Kasumi-1 (cell line): ENCODE measurements at regions not wholly inside any gene's neighbourhood (a gene's known extent, or its start where the extent isn't known, plus 50 kb on each side); places are given as distances from the start of the nearest gene placed in this dataset.
A peak's percentile ranks its signal among the peaks of the same experiment; 100 is the strongest.

Experiments
- DNase-seq, 2 experiments: peaks; one replicate each; lab custom pipeline; 2025; lab: John Stamatoyannopoulos, UW

DNA sequence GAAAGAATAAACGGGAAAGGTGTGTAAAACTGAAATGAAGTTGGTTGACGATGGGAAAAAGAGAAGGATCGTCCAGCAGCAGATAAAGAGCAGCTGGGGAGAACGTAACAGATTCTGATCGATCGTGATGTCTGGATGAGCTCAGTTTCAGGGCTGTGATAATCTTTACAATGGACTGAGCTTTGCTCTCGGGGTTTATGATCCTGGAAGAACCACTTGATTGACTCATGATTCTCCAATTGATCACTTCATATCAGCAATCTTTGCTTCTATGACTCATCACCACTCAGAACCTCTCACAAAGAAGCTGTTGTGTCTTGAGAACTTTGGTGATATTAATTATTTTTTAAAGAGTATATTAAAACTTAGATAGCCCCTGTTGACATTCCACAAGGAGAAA, 690.7 kb downstream of the TUSC7 start:
- no peak for DNase-seq

DNA sequence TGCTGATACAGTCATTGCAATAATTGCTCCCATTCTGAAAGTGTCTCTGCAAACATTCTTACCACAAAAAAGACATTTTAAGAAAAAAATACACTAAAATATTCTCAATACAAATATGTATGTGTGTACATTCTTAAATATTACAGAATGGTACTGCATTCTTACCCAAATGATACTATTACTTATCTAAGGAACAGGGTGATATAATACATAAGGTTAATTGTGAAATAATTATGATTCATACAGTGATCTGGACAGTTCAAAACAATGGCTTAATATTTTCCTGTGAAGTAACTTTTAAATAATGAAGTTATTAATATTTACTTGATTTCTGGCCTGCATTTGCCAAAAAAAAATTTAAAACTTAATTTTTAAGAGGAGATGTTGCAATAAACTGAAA, 694.6 kb downstream of the TUSC7 start:
- DNase-seq = no peak

DNA sequence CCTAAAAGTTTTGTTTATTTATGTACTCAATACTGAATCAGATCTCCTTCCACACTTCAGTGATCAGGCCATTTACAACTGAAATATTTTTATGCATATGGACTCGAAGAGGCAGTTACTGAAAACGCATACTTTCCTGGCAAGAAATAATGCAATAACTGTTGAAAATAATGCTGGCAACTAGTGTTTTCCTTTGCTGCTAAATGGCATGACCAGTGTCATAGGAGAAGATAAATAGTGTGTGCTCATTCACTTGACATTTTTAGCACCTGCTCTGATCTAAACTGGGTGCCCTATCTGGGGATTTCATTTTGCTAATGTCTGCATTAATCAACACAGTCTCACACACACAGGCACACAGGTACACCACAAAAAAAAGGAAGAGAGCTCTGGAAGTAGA, 695.2 kb downstream of the TUSC7 start:
- DNase-seq = no peak

DNA sequence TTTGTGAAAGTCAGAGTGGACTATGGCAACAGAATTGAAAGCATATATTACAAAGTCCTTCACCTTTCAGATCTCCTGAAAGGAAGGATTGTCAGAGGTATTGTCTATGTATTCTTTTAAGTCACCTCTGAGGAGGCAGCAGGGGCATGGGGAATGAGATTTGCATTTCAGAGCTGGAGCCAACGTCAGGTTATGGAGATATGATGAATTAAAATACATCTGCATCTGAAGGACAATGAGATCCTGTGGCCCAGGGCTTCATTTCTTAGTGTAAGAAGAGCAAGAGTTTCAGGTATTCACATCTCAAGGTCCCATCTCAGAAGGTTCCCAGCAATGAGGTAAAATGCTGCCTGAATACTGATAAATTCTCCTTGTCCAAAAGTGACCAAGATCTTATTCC, 695.8 kb downstream of the TUSC7 start:
- no peak for DNase-seq

DNA sequence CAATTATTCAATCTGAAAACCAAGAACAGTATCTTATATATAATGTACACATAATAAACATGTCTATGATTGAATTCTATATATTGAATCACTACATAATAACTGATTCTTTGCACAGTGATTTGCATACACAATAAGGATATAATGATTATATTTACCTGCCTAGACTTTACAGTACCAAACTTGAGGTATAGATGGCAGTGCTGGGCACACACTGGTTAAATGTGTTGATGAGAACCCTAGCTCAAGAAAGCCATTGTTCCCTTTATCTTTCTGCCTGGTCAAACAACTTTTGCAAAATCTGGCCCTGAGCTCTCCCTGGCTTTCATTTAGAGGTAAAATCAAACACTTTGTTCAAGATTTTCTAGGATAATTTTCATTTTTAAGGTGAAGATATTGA, 697.7 kb downstream of the TUSC7 start:
- peak; percentile 65 to 67 for DNase-seq

DNA sequence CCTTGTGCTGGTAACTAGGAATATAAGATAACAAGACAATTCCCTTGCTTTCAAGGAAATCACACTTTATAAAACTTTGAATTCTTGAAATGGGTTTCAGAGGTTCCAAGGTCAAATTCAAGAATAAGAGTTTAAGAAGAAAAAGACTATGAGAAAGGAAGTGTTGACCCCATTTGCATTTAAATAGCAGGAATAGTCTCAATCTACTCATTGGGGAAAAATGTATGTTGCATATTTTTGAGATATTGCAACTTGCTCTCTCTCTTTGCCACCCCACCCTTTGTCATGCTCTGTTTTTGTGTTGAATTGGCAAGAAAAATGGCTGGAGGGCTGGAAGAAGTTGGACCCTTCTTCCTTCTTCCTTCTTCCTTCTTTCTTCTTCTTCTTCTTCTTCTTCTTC, 699.2 kb downstream of the TUSC7 start:
- DNase-seq = no peak

DNA sequence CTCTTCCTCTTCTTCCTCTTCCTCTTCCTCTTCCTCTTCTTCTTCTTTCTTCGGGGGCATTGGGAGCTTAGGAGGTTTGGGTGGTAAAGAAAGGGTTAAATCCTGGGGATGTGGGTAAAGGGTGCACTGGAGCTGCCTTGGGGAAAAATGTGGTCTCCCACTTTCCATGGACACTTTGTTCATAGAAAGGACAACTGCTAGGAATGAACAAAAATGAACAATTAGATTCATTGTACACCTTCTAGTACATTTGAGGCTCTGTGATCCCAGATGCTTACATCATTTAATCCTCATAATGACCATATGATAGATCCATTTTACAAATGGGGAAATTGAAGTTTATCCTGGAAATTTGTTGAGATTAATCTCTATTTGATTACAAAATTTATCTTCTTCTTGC, 699.7 kb downstream of the TUSC7 start:
- no peak for DNase-seq

DNA sequence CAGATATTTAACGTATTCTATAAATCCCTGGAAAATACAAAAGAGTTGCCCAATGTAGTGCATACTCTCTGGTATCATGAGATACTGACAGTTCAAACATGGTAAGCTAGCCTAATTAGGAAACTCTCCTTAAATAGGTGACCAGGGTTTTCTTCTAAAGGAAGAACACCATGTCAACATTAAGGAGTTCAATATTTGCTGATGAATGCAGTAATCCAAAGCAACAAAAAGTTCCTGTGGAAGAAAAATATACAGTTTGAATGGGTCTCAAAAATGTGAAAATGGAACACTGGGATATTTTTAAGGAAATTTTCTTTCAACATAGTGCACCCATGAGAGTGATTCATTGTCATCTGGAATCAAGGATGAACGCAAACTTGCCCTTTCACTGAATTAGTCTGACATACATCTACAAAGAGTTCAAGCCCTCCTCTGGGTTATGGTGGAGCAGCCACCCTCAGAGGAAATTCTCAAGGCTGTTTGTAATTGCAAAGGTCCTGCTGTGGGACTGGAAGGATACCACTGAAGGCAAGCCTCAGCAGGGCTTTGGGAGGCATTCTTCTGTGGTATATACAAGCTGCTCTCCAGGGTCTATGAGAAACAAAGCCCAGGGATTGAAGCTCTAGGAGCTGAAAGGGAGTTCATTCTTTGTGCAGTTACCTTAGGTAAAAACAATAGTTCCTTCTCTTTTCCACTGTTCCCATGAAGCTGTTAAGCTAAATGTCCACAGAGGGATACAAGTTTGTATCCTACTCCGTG, 700.3 kb downstream of the TUSC7 start:
- no peak for DNase-seq

DNA sequence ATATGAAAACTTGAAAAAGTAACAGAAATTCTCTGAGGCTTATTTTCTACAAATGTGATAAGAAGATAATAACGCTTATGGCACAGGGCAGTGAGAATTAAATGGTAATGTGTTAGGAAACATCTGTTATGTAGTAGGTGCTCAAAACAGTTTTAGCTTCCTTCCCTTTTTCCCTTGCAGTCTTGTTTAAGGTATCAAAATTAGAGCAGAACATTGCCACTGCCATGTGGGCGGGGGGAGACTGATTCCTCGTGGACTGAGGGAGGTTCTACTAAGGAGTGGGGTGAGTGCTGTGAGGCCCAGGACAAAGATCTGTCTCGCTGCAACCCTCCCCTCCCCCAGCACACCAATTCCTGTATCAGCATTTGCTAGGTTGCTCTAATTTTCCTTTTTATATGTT, 702.4 kb downstream of the TUSC7 start:
- peak; percentile 97 to 98 for DNase-seq

DNA sequence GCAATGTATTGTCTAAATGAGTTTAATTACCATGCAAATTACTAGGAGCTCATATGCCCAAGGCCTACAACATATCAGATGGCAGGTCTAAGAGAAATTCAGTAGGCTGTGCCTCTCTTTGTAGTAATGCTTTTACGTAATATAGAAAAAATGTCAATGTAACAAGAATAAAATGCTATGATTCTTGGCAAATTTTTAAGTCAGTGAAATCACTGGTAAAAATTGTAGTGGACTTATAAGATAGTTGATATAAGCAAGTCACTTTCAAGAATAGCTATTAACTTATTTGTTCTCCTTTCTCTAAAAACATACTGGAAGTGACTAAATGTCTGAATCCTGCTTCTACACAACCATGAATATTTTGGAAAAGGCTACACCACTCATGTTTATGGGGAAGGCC, 707.8 kb downstream of the TUSC7 start:
- no peak for DNase-seq

DNA sequence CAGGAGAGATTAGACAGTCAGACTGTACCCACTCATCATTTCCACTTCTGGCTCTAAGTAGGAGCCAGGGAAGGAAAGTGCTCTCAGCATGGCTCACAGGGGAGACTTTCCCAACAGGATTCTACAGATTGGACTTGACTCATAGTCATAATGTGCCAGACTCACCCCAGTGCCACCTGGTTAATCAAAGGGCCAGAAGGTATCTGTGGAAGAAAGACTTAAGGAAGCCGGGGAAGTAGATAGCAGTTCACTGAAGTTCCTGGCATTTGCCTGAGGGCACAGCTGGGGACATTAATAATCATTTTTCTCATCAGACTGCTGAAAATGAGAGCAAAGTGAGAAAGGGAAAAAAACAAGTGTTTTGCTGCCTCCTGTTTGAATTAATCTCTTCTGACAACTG, 717.5 kb downstream of the TUSC7 start:
- DNase-seq = no peak

DNA sequence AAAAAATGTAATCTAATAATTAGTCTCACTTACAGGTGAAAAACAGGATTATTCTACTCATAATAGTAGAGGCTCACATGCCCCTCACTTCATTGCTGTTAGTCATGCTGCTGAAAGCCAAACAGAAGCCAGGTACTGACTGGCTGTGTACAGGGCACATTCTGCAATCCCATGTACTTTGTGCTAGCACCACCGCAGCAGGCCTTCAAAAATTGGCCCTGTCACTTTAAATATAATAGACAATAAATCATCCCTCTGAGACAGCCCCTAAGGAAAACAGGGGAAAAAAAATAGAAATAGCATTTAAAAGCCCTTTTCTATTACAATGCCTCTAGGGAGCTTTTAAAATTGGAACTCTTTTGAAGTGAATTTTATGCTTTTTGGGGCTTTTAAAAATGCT, 723.8 kb downstream of the TUSC7 start:
- no peak for DNase-seq

DNA sequence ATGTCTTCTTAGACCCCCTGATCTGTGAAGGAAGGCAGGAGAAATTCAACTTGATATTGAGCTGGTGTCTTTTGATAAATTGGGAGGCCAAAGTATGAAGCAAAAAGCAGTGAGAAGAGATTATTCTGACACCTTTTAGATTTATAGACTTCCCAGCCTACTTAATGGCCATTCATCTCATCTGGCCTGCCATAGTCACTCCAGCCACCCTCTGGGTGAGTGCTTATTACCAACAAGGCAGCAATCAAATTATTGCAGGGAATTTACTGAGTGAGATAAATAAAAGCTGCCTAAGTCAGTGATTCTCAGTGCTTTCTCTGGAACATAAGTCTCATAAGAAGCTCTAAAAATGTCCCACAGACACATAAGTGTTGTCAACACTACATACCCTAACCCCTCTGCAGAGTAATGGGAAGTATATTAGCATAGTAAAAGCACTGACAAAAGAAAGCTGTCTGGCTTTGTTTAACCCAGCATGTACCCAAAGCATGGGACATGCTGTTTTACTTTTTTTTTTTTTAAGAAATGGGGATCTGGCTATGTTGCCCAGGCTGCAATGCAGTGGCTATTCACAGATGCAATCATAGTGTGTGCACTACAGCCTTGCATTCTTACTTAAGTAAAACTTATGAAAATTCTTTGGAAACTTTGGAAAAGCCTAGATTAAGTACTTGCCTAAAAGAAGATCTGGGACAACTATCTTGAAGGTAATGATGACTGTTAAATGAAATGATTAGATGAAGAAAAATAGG, 725.3 kb downstream of the TUSC7 start:
- DNase-seq = no peak

DNA sequence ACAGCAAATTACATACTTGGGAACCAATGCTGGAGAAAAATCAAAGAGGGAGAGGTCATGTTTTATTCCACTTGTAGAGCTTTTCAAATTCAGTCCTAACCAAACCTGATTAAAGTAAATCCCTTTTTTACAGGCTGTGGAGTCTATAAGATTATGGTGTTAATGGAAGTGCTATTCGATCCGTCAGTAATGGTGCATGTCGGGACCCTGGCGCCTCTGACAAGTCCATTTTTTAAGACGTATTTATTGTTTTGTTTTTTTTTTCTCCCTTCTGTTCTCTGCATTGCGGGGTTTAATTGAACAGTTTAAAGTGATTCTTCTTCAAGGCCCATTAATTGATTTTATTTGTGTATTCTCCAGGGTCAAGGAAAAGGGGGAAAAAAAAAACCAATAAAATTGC, 725.9 kb downstream of the TUSC7 start:
- no peak for DNase-seq

DNA sequence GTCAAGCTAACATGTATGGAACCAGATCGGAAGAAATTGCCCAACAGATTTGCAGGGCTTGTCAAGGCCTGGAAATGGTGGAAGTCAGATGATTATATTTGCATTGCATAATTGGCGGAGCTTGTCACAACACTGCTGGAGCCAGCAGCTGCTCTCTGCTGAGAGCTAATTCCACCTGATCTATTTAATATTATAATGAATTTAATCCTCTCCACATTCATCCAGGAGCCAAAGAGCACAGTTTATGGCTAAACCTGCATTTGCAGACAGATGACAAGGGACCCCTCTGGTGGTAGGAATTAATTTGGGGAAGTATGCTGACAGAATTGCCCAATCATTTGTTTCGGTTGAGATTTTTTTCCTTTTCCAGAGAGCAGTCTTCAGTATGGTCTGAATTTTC, 730.2 kb downstream of the TUSC7 start:
- peak; percentile 70 to 81 for DNase-seq

DNA sequence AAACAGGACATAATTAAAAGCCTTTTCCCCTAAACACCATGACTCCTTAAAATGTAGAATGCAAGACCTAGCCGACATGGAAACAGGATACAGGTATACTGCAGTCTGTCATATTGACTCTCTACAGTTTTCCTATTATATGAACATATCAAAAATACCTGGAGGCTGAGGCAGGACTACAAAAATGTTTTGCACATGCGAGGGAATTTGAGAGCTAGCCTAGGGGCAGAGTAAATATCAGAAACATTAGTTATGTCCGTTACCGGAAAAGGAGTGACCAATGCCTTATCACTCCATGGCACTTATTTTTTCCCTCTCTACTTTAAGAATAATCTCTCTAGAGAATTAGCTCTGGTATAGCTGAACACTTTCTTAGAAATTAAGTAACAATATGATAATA, 732.3 kb downstream of the TUSC7 start:
- no peak for DNase-seq

DNA sequence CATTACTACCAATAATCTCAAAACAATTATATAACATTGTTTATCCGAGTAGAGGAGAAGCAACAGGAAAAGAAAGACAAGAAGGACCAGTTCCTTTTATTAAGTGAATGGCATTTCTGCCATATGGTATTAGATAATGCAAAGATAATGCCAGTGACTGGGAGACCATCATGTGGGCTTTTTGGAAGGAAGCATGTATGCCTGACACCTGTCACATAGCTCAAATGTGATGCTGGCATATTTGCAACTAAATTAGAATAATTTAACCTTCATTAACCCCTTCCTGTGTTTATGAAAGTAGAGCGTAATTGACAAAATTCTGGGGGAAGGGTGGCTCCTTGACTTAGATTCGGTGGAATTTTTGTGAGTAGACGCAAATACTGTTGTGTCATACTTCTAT, 733.0 kb downstream of the TUSC7 start:
- no peak for DNase-seq

DNA sequence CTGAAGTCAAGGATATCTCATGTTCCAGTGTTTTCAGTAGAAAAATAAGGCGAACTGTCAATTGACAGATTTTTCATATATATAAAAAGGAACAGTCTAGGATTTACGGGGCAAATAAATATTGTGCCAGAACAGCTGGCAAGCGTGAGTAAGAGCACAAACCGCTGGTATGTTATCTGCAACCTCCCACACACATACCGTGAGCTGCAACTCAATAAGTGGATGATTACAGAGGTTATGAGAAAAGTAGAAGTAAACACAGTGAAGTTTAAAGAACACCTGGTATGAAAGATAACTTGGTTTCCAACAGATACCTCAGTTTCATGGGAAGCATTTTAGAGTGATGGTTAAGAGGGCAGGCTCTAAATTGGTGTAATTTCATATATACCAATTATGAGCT, 733.4 kb downstream of the TUSC7 start:
- no peak for DNase-seq

DNA sequence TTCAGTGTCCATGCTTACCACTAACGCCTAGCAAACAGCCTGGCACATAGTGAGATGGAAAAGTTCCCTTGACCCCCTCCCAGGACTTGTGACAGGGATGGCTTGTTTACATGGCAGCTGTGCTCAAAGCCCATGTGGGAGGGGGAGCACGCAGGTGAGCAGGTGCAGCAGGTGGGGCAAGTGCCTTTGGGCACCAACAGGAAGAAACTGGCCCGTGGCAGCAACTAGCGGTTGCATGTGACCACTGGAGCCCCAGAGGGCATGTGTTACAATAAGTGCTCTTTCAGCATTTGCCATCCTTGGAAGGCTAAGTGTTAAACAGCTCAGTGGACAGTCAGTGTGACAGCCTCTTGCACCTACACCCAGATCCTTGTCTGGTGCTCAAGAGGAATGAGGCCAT, 734.6 kb downstream of the TUSC7 start:
- DNase-seq = no peak

DNA sequence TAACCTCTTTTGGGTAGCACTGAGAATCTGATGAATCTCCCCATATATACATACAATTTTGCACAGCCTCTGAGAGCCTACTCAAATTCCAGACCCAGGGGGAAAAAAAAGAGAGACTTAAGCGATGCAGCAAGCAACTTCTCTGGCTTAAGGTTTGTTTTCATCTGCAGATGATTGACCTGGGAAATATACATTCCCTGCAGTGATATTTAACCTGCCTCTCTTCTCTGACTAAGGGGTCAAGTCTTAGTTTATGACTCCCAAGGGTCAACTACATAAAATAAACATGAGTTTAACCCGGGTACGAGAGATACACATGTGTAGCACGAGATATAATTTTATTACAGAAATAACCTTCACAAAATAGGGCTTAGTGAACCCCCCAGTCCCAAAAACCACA, 737.8 kb downstream of the TUSC7 start:
- DNase-seq = no peak

DNA sequence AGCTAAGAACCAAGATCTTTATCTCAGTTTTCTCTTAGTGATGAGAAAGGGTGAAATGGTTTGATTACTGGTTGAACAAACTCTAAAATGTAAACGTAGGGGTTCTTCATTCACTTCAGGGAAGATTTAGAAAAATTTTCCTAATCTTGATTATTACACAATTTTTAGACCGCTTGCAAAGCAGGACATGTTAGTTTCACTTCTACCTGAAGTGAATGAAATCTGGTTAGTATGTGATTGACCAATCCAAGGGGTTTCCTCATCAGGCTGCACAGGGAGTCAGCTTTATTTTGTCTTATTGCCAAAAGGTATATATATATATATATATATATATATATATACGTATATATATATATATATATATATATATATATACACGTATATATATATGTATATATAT, 740.4 kb downstream of the TUSC7 start:
- DNase-seq = no peak

DNA sequence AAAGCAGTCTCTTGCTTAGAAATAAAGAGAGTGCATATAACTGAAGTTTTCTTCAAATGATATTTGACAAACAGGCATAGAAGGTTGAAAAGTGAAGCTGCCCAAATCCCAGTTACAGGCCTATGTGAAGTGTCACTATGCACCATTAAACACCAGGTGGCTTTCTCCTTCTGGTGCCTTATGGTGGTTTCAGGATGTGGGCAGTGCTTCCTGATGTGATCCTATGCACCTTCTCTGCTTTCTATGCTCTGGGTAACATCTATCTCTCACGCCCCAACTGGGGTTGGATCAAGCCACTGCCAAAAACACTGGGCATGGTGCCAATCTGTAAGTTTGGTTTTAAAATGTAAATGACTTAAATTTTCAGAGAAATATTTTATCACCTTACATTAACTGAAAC, 744.7 kb downstream of the TUSC7 start:
- peak in 1 of 2 experiments; percentile 4 for DNase-seq

DNA sequence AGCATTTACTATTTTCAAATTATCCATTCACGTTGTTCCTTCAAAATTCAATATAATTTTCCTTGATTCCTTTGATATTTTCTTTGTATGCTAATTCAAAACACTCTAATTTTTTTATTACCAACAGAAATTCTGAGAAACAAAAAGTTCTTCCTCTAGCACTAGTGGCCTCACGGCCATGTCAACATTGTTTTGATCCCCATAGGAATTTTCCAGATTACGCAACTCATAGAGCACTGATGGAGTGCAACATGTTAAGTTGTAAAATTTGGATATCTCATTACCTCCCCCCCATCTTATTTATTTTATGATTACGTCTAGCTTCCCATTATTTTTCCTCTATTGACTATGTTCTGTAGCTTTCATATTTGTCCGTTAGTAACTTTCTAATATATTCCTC, 745.3 kb downstream of the TUSC7 start:
- no peak for DNase-seq

DNA sequence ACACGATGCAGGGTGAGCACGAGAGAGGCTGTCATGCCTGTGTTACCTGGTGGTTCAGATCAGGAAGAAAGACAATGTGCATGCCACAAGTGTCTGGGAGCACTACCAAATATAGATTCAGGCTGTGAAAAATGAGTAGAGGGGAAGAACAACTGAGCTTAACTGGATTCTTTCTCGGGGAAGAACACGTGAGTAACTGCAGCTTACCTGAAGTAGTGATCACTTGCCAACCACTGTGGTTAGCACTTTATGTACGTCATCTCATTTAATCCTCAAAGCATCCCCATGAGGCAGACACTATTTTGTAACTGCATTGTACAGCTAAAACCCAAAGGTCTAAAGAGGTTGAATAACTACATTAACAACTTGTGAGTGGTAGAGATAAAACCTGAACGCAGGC, 746.2 kb downstream of the TUSC7 start:
- no peak for DNase-seq
